K562 (cell line): ENCODE measurements at regions not wholly inside any gene's neighbourhood (a gene's known extent, or its start where the extent isn't known, plus 50 kb on each side); places are given as distances from the start of the nearest gene placed in this dataset.

Source experiments
- ATAC-seq: fragments of 200-7000 bp; cut with Tn5 transposase; 3 replicates; pipeline ENCODE4 v1.9.1; 2020; ENCODE audit warnings: moderate library complexity
- BruUV-seq: library from RNA; stranded (reverse); fragments of 400-500 nt; replicated peaks from 2 replicates; lab custom pipeline; 2021; lab: Mats Ljungman, UMichigan
- CTCF ChIA-PET: fragments of 300-600 bp; formaldehyde crosslinking; extraction: SDS; loops from one replicate; lab custom pipeline; 2021; ENCODE audit warnings: low intra/inter-chr PET ratio; lab: Yijun Ruan, JAX
- POLR2A ChIA-PET: fragments of 300-600, 350-650 bp; sonication (Branson Sonifier 250); formaldehyde crosslinking; extraction: SDS; loops from one replicate; lab custom pipeline; 2021; ENCODE audit warnings: antibody characterized with exemption, inconsistent platforms; lab: Yijun Ruan, JAX
- DNase-seq, 4 experiments: peaks; one replicate each; pipeline versions ENCODE4 v3.0.0 to v3.0.0-alpha.2; 2011 to 2018; ENCODE audit warnings: low spot score in 3 of 4, mixed read lengths in 3 of 4; ENCODE audit errors: extremely low read depth in 1 of 4
- FAIRE-seq: peaks from 2 replicates; lab custom pipeline; 2011; peaks lifted over from hg19 to GRCh38; lab: Jason Lieb, UNC
- H2AFZ ChIP-seq: 2 replicates; pipeline ENCODE4 v1.6.0; 2011; ENCODE audit warnings: low read depth, low read length, control low read depth, inconsistent platforms
- H3K27ac ChIP-seq: fragments of 200-600 bp; 3 replicates; pipeline ENCODE4 v1.8.0; 2011; ENCODE audit warnings: low read depth, mild to moderate bottlenecking, control low read depth, inconsistent platforms, low read length, moderate library complexity, mixed read lengths; ENCODE audit errors: extremely low read depth
- H3K27me3 ChIP-seq, 2 experiments: fragments of 300-600 bp in 1 of 2; 2 replicates in 1 of 2; 3 replicates in 1 of 2; pipeline versions ENCODE4 v1.6.0 to v1.8.0; 2011; ENCODE audit warnings: inconsistent platforms in 2 of 2, low read length in 2 of 2, mild to moderate bottlenecking in 1 of 2, mixed read lengths in 1 of 2, moderate library complexity in 1 of 2; ENCODE audit not compliant: control insufficient read depth in 2 of 2, insufficient read depth in 2 of 2
- H3K36me3 ChIP-seq: fragments of 300-600 bp; 3 replicates; pipeline ENCODE4 v1.8.0; 2011; ENCODE audit warnings: mild to moderate bottlenecking, low read length, inconsistent platforms; ENCODE audit not compliant: control insufficient read depth, insufficient read depth
- H3K4me1 ChIP-seq, 2 experiments: fragments of 200-600 bp in 1 of 2; replicated peaks in 1 of 2; 2 replicates in 1 of 2; 3 replicates in 1 of 2; pipeline versions ENCODE4 v1.5.1 to v1.8.0; 2011; ENCODE audit warnings: inconsistent platforms in 2 of 2, low read length in 2 of 2, mild to moderate bottlenecking in 1 of 2, mixed read lengths in 1 of 2, moderate library complexity in 1 of 2; ENCODE audit not compliant: control insufficient read depth in 2 of 2, insufficient read depth in 2 of 2
- H3K4me2 ChIP-seq: 2 replicates; pipeline ENCODE4 v1.6.1; 2011; ENCODE audit warnings: low read length, control low read depth, inconsistent platforms, mixed read lengths; ENCODE audit not compliant: insufficient read depth
- H3K4me3 ChIP-seq: fragments of 200-600 bp; sonication (generic), shearing (Covaris generic); 2 replicates; pipeline ENCODE4 v1.5.1; 2016; ENCODE audit warnings: control low read depth, inconsistent platforms
- H3K79me2 ChIP-seq: fragments of 200-600 bp; 3 replicates; pipeline ENCODE4 v1.8.0; 2011; ENCODE audit warnings: low read length, inconsistent platforms; ENCODE audit not compliant: control insufficient read depth, insufficient read depth
- H3K9ac ChIP-seq, 2 experiments: 2 replicates each; pipeline versions ENCODE4 v1.6.0 to v1.6.1; 2011; ENCODE audit warnings: low read depth in 2 of 2, low read length in 2 of 2, control low read depth in 1 of 2, inconsistent platforms in 1 of 2, mild to moderate bottlenecking in 1 of 2, mixed read lengths in 1 of 2; ENCODE audit not compliant: insufficient read depth in 1 of 2
- H3K9me1 ChIP-seq: one replicate; pipeline ENCODE4 v1.6.0; 2011; ENCODE audit warnings: inconsistent platforms, mild to moderate bottlenecking, low read length, moderate library complexity; ENCODE audit not compliant: control insufficient read depth, insufficient read depth
- H3K9me3 ChIP-seq: replicated peaks from 2 replicates; pipeline ENCODE4 v1.5.1; 2011; ENCODE audit warnings: low read depth, low read length, inconsistent platforms; ENCODE audit not compliant: control insufficient read depth, insufficient read depth
- H4K20me1 ChIP-seq: replicated peaks from 2 replicates; pipeline ENCODE4 v1.6.1; 2011; ENCODE audit warnings: low read length, inconsistent platforms, mixed read lengths; ENCODE audit not compliant: control insufficient read depth, insufficient read depth
- CCNT2 ChIP-seq: IDR thresholded peaks from 2 replicates; pipeline ENCODE4 v1.6.1; 2011; ENCODE audit warnings: borderline replicate concordance, low read depth, mild to moderate bottlenecking, moderate library complexity, mixed read lengths, low read length; ENCODE audit not compliant: insufficient read length; ENCODE audit errors: extremely low read depth
- HDGF ChIP-seq: fragments of 450-650 bp; IDR thresholded peaks from 2 replicates; pipeline ENCODE4 v1.6.1; 2016
- ZNF133 ChIP-seq: fragments of 250-450 bp; sonication (Bioruptor Pico); IDR thresholded peaks from 2 replicates; pipeline ENCODE4 v1.4.0; 2020; ENCODE audit warnings: mild to moderate bottlenecking
- ZNF511 ChIP-seq: sonication (generic); formaldehyde crosslinking; IDR thresholded peaks from 2 replicates; pipeline ENCODE4 v1.8.0; 2022; ENCODE audit warnings: mild to moderate bottlenecking, missing genetic modification reagents
- WGBS: fragments of 100-300 bp; shearing (Covaris generic); methylation state at CpG from one replicate; pipeline ENCODE4 v1.1.6; 2016; ENCODE audit warnings: low coverage, mixed read lengths; ENCODE audit not compliant: insufficient coverage; ENCODE audit errors: missing lambda C conversion rate; 5-methylcytosine and 5-hydroxymethylcytosine counted together
- in situ Hi-C: fragments of 300-500 bp; cut with MboI; formaldehyde crosslinking; loops from 4 replicates; pipeline ENCODE4 v1.15.0; 2018; ENCODE audit warnings: inconsistent platforms, mixed read lengths
- intact Hi-C: fragments of 100-400 bp; cut with micrococcal nuclease; formaldehyde crosslinking; loops from 2 replicates; pipeline ENCODE4 v1.14.2; 2022
- TF ChIP-seq, protein P1 (sequence below), 2 experiments: fragments of 450-650 bp; IDR thresholded peaks; 2 replicates each; pipeline ENCODE4 v1.6.1; 2016
- TF ChIP-seq, protein P2 (sequence below): sonication (generic); formaldehyde crosslinking; IDR thresholded peaks from 2 replicates; pipeline ENCODE4 v1.8.1; 2023; ENCODE audit warnings: mild to moderate bottlenecking, missing genetic modification reagents
- TF ChIP-seq, protein P3 (sequence below), 2 experiments: fragments of 450-650 bp in 1 of 2; sonication (generic) in 1 of 2; formaldehyde crosslinking in 1 of 2; IDR thresholded peaks in 1 of 2; conservative IDR thresholded peaks in 1 of 2; 2 replicates each; pipeline versions ENCODE4 v1.6.1 to v1.8.1; 2016 to 2023; ENCODE audit warnings: mild to moderate bottlenecking in 2 of 2, moderate library complexity in 2 of 2, inconsistent platforms in 1 of 2, missing genetic modification reagents in 1 of 2

GRCh38 chr11:81267246-81267645 lies 1466.4 kb downstream of the FAM181B start:
- DNase-seq = no peak
- no peaks in the 10 kb centered on the region for H3K4me1 ChIP-seq

More at GRCh38 chr11:81267246-81267645, 1466.4 kb downstream of the FAM181B start:
- H3K79me2 ChIP-seq = no peaks in the 10 kb centered on the region
- no peak overlapping the region for H3K4me3 ChIP-seq
- H4K20me1 ChIP-seq = no peaks in the 10 kb centered on the region
- POLR2A ChIA-PET = no interaction called here
- no peaks in the 10 kb centered on the region for H3K36me3 ChIP-seq
- no peak overlapping the region for H3K4me2 ChIP-seq
- BruUV-seq = no TSS peak
- TF ChIP-seq, protein P1, sequence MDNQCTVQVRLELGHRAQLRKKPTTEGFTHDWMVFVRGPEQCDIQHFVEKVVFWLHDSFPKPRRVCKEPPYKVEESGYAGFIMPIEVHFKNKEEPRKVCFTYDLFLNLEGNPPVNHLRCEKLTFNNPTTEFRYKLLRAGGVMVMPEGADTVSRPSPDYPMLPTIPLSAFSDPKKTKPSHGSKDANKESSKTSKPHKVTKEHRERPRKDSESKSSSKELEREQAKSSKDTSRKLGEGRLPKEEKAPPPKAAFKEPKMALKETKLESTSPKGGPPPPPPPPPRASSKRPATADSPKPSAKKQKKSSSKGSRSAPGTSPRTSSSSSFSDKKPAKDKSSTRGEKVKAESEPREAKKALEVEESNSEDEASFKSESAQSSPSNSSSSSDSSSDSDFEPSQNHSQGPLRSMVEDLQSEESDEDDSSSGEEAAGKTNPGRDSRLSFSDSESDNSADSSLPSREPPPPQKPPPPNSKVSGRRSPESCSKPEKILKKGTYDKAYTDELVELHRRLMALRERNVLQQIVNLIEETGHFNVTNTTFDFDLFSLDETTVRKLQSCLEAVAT (IDR thresholded peaks at IDR 0.05) = no peak
- TF ChIP-seq, protein P2, sequence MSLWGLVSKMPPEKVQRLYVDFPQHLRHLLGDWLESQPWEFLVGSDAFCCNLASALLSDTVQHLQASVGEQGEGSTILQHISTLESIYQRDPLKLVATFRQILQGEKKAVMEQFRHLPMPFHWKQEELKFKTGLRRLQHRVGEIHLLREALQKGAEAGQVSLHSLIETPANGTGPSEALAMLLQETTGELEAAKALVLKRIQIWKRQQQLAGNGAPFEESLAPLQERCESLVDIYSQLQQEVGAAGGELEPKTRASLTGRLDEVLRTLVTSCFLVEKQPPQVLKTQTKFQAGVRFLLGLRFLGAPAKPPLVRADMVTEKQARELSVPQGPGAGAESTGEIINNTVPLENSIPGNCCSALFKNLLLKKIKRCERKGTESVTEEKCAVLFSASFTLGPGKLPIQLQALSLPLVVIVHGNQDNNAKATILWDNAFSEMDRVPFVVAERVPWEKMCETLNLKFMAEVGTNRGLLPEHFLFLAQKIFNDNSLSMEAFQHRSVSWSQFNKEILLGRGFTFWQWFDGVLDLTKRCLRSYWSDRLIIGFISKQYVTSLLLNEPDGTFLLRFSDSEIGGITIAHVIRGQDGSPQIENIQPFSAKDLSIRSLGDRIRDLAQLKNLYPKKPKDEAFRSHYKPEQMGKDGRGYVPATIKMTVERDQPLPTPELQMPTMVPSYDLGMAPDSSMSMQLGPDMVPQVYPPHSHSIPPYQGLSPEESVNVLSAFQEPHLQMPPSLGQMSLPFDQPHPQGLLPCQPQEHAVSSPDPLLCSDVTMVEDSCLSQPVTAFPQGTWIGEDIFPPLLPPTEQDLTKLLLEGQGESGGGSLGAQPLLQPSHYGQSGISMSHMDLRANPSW (CRISPR knock-in tag) = no peak
- TF ChIP-seq HDGF (no peak), ZNF133 (CRISPR knock-in tag) (no peak), ZNF511 (no peak), CCNT2 (no peak)
- TF ChIP-seq, protein P3, sequence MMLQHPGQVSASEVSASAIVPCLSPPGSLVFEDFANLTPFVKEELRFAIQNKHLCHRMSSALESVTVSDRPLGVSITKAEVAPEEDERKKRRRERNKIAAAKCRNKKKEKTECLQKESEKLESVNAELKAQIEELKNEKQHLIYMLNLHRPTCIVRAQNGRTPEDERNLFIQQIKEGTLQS (IDR thresholded peaks at IDR 0.05) = no peak
- TF ChIP-seq, protein P3 (CRISPR knock-in tag; conservative IDR thresholded peaks at IDR 0.05) = no peak
- intact Hi-C loops (no loop called here), in situ Hi-C loops (no loop called here)
- ATAC-seq (no peak), FAIRE-seq (no peak)
- no peak overlapping the region for H3K9ac ChIP-seq
- H2AFZ ChIP-seq = no peak overlapping the region
- H3K9me3 ChIP-seq = 0 out of 2 replicates have a peak, but pooled peaks cover 1% of the 10 kb centered on the region
- H3K9me1 ChIP-seq = no peaks in the 10 kb centered on the region
- CTCF ChIA-PET = no interaction called here
- H3K27ac ChIP-seq = no peak overlapping the region
- H3K27me3 ChIP-seq = no peaks in the 10 kb centered on the region
- 3% methylated on average over 3 of the region's 3 CpGs for WGBS
